NCI-H2196 (cell line): ENCODE measurements at regions not wholly inside any gene's neighbourhood (a gene's known extent, or its start where the extent isn't known, plus 50 kb on each side); places are given as distances from the start of the nearest gene placed in this dataset.

Experiments used
- DNase-seq: peaks from one replicate; lab custom pipeline; 2025; ENCODE audit not compliant: unreplicated experiment; lab: John Stamatoyannopoulos, UW

- no peak for DNase-seq
Measured at GRCh38 chr2:128564131-128564530, 245.5 kb upstream of the HS6ST1 start.

DNA sequence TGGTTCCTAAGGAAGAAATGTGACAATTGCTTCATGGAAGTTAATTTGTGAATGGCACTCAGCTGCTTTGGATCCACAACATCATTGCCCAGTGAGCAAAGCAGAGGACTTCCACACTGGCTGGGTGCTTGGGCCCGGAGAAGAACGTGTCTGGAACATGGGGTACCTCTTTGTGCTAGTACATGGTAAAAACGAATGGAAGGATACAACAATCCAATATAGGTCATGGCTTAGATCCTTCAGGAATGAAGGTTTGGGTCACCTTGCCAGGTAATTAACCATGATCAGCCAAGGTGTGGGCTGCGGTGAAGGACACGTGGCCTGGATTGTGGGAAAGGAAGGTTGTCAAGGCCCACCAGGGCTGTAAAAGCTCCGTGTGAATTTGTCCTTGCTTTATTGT lies 245.9 kb upstream of the HS6ST1 start:
- no peak for DNase-seq

- no peak for DNase-seq
Measured at GRCh38 chr2:128565441-128565840, 246.8 kb upstream of the HS6ST1 start.

DNA sequence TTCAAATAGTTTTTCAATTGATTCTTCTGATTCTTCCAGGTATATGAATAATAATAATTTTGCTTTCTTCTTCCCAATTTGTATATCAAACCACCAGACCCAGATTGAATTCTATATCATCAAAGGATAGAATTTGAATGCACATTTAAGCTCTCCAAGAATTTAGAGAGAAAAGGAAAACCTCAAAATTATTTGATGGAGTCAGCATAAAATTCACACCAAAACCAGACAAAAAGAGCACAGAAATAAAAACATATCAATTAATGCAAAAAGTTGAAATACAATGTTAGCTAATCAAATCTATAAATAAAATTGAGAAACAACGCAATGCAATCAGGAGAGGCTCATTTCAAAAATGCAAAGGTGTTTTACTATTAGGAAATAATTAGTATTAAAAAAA lies 248.0 kb upstream of the HS6ST1 start:
- no peak for DNase-seq

GRCh38 chr2:128568106-128568505 lies 249.4 kb upstream of the HS6ST1 start:
- DNase-seq: no peak

DNA sequence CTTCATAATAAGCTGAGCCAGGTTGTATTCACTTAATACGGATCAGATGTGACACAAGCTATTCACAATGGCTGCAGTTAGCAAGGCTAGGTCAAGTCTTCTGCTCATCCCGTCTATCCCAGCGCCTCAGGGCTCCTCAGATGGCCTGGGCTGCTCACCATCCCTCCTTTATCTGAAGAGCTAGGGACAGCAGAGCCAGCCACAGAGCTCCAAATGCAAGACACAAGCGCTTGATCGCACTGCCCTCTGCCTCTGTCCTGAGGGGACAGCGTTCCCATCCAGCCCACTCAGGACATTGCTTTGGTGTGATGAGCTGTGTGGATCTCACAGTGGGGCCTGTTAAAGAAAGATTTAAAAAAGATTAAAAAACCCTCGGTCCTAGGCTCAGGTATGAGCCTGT lies 254.4 kb upstream of the HS6ST1 start:
- DNase-seq: no peak

GRCh38 chr2:128573531-128573930 lies 254.9 kb upstream of the HS6ST1 start:
- DNase-seq: no peak

DNA sequence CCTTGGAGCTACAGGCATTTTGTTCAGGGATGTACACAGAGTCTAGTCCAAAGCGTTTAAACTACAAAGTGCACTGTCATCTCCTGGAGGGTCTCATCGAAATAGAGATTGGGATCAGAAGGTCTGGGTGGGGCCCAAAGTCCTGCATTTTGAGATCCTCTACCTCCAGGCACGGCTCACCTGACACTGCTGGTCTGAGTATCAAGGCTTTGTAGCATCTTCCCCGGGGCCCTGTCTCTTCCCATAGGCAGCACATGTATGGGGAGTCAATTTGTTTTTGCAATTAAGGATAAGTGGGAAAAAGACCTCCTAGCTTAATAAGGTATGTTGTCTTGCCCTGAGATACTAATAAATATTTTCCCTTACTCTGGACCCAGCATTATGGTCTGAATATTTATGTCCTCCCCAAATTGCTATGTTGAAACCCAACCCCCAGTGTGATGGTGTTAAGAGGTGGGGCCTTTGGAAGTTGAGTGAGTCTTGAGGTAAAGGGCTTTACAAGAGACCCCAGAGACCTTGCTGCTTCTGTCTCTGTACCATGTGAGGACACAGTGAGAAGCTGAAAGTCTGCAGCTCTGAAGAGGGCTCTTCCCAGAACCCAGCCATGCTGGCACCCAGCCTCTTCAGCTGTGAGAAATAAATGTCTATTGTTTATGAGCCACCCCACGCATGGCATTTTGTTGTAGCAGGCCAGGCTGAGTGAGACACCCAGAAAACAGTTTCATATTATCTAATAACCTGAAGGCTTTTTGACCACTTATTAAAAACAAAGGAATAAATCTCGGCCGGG lies 258.7 kb upstream of the HS6ST1 start:
- DNase-seq: no peak

DNA sequence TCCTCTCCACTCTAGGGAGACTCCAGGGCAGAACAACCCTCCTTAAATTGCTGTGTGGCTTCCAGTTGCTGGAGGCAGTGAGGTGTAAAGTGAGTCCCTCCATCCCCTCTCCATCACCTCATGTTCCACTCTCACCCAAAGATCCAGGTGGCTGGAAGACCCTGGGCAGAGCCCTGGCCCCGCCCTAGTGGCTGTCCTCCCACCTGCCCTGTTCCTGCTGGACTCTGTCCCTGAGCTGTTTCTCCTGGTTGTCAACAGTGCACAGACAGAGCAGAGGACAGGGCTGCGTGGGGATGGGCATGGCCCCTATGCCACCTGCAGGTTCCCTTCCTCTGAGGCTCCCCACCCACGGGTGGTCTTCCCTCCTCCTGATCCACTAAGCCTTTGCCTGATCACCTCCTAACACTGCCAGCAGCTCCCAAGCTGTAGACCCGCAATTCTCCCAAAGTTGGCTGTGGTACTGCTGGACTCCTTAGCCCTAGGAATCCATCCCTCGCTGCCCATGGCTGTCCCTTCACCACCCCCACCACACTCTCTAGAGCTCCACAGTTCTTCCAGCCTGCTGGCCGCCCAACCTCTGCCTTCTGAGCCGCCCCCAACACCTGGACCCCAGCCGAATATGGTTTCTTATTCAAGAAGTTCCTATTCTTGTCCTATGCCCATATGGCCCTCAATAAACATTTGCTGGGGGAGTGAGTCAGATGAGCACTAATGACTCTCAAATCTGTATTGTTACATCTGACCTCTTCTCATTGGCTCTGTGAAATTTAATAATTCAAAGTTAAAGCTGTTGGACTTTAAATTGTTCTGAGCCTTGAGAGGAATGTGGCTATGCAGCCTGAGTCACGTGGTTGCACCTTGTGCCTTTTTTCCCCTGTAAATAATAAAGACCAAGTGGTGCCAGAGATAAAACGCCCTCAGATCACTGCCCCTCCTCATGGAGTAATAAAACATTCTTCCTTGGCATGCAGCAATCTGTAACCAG lies 260.0 kb upstream of the HS6ST1 start:
- no peak for DNase-seq

DNA sequence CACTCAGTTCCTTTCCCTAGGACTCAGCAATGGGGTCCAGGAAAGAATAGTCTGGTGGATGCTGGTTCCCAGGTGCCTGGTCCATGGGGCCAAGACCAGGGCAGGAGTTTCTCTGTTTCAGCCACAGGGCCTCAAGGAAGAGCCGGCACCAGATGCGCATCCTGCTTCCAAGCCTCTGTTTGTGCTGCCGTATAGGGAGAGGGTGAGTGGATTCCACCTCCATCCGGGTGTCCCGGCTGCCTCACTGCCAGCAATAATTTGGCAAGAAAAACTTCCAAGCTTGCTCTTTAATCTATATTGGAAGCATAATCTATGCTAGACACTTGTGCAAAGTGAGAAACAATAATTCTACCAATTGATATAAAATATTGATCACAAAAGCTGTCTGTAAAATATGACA lies 261.2 kb upstream of the HS6ST1 start:
- DNase-seq: no peak

GRCh38 chr2:128580988-128581848 lies 262.6 kb upstream of the HS6ST1 start:
- no peak for DNase-seq

DNA sequence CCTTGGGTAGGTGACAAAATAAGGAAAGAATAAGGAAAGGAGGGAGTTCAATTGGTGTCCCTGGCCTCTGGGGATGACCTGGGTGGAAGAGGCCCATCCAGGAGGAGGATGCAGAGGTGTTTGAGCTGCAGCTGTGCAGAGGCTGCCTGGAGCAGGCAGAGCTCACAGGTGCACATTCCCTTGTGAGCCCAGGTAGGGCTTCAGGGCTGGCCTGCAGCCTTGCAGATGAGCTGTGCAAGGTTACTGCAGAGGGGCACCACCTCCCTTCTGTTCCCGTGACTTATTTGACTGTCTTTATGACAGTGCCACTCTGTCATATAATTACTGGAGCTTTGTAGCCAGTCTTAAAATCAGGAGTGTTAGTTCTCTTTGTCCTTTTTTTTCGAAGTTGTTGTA lies 263.2 kb upstream of the HS6ST1 start:
- no peak for DNase-seq

- DNase-seq: no peak
Measured at GRCh38 chr2:128584296-128584890, 265.7 kb upstream of the HS6ST1 start.

DNA sequence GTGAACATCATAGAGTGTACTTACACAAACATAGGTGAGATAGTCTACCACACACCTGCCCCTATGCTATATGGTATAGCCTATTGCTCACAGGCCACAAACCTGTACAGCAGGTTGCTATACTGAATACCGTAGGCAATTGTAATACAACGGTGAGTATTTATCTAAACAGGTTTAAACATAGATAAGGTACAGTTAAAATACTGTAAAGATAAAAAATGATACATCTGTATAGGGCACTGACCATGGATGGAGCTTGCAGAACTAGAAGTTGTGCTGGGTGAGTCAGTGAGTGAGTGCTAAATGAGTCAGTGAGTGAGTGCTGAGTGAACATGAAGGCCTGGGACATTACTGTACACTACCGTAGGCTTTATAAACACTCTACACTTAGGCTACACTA lies 267.0 kb upstream of the HS6ST1 start:
- no peak for DNase-seq

GRCh38 chr2:128589681-128590080 lies 271.0 kb upstream of the HS6ST1 start:
- DNase-seq: no peak

DNA sequence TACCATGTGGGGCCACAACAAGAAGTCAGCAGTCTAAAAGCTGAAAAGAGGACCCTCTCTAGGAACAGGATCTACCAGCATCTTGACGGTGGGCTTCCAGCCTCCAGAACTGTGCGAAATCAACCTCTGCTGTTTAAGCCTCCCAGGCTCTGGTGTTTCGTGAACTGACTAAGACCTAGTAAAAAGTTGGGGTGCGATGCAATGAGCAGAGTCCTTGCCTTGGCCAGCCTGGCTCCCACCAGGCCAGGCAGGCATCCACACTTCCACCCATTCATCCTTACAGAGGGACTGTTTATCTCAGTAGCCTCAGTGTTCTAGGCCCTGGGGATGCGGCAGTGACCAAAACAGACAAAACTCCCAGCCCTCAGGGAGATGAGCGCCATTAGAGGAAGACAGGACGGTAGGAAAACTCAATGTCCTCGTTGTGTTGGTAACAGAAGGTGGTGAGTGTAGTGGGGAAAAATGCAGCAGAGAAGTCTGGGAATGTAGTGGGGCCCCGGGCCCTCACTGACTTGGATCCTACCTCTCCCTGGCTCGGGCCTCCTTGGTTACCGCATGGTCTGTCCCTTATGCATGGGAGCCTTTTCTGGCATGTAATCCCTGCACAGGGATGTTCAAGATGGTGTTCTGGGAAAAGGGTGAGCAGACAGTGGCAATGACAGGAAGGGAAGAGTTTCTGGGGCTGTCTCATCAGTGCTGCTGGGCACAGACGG lies 271.8 kb upstream of the HS6ST1 start:
- DNase-seq: no peak

DNA sequence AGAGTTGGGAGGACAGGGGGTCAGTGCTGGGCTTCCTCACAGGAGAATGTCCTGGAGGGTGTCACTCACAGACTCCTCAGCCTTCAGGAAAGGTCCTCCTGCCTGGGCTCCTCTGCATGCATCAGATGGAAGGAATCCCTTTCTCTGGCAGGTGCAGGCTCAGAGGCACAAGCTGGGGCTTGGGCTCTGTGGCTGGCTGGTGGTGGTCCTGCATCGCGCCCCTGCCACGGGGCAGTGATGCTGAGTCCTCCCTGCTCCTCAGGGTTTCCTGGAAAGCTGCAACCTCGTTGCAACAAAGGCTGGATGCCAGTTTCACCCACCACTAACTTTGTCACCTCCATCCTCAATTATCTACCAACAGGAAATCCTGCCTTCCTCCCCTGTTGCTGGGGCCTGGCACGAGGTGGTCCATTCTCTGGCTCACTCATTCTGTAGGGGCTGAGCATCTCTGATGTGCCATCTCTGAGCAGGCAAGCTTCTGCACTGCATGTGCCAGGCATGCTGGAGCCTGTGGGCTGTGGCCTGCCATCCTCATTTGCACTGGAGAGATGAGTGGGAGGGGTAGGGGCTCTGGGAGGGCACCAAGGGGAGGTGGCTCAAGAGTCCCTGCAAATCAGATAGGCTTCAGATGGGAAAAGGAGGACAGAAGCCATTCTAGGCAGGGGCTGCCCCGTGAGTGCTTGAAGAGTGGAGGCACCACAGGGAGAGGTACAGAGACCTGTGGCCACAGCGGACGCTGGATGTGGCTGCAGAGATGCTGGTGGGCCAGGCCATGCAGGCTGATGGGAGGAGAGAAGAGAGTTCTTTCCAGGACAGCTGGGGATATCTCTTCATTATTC lies 272.6 kb upstream of the HS6ST1 start:
- DNase-seq: no peak

- no peak for DNase-seq
Measured at GRCh38 chr2:128591861-128592822, 273.5 kb upstream of the HS6ST1 start.
